HL-60 (cell line): ENCODE measurements at regions not wholly inside any gene's neighbourhood (a gene's known extent, or its start where the extent isn't known, plus 50 kb on each side); places are given as distances from the start of the nearest gene placed in this dataset.
"Not testable (repeated sequence)": the region's sequence is repeated elsewhere in the genome, so short reads cannot be mapped to it uniquely, and the experiment has no call there.

Experiments used
- DNase-seq, 2 experiments: peaks; one replicate each; pipeline ENCODE4 v3.0.0-alpha.2; 2010 to 2020; ENCODE audit warnings: low read depth in 1 of 2, low spot score in 1 of 2
- H3K27ac ChIP-seq: fragments of 250-450 bp; sonication (Bioruptor Pico); replicated peaks from 2 replicates; pipeline ENCODE4 v1.5.1; 2020; ENCODE audit warnings: mild to moderate bottlenecking, moderate library complexity
- H3K27me3 ChIP-seq: fragments of 250-450 bp; sonication (Bioruptor Pico); 2 replicates; pipeline ENCODE4 v1.5.1; 2021; ENCODE audit warnings: mild to moderate bottlenecking, moderate library complexity; ENCODE audit not compliant: insufficient read depth, poor library complexity, severe bottlenecking
- H3K4me3 ChIP-seq: replicated peaks from 2 replicates; pipeline ENCODE4 v1.5.1; 2011; ENCODE audit warnings: mild to moderate bottlenecking, control low read depth, low read length; ENCODE audit not compliant: insufficient read depth
- GABPA ChIP-seq: IDR thresholded peaks from 2 replicates; pipeline ENCODE4 v1.6.1; 2012; ENCODE audit warnings: low read depth
- POLR2AphosphoS5 ChIP-seq: IDR thresholded peaks from 2 replicates; pipeline ENCODE4 v1.6.1; 2012; ENCODE audit warnings: low read depth
- REST ChIP-seq: IDR thresholded peaks from 2 replicates; pipeline ENCODE4 v1.6.1; 2012; ENCODE audit warnings: low read depth; ENCODE audit not compliant: insufficient replicate concordance
- SPI1 ChIP-seq: IDR thresholded peaks from 2 replicates; pipeline ENCODE4 v1.6.1; 2012; ENCODE audit warnings: low read depth, mild to moderate bottlenecking, borderline replicate concordance
- TF ChIP-seq, protein P1 (sequence below): IDR thresholded peaks from one replicate; pipeline ENCODE4 v1.5.1; 2011; ENCODE audit warnings: low read length, control low read depth, inconsistent platforms; ENCODE audit not compliant: insufficient read depth

DNA sequence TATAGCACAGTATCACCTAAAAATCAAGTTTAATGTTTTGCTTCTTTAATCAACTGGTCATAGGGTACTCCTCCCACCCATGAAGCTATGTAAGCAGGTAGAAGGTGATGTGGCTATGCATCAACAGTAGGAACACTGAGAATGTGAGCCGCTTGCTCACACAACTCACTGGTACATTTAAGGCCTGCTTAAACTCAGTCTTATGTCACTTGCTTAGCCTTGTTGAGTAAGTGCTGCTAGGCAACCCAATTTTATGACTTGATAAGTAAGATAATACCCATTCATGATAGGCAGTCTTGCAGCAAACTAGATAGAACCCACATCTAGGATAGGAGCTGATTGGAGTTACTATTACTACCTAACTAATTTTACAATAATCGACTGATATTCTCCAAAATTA lies 70.0 kb upstream of the BMP4 start:
- Histone ChIP-seq H3K4me3 (no peak overlapping the region), H3K27me3 (no peaks in the 10 kb centered on the region), H3K27ac (no peak overlapping the region)
- no peak for DNase-seq
- TF ChIP-seq, protein P1, sequence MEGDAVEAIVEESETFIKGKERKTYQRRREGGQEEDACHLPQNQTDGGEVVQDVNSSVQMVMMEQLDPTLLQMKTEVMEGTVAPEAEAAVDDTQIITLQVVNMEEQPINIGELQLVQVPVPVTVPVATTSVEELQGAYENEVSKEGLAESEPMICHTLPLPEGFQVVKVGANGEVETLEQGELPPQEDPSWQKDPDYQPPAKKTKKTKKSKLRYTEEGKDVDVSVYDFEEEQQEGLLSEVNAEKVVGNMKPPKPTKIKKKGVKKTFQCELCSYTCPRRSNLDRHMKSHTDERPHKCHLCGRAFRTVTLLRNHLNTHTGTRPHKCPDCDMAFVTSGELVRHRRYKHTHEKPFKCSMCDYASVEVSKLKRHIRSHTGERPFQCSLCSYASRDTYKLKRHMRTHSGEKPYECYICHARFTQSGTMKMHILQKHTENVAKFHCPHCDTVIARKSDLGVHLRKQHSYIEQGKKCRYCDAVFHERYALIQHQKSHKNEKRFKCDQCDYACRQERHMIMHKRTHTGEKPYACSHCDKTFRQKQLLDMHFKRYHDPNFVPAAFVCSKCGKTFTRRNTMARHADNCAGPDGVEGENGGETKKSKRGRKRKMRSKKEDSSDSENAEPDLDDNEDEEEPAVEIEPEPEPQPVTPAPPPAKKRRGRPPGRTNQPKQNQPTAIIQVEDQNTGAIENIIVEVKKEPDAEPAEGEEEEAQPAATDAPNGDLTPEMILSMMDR = no peak
- TF ChIP-seq GABPA (no peak), SPI1 (no peak), POLR2AphosphoS5 (no peak), REST (no peak)

DNA sequence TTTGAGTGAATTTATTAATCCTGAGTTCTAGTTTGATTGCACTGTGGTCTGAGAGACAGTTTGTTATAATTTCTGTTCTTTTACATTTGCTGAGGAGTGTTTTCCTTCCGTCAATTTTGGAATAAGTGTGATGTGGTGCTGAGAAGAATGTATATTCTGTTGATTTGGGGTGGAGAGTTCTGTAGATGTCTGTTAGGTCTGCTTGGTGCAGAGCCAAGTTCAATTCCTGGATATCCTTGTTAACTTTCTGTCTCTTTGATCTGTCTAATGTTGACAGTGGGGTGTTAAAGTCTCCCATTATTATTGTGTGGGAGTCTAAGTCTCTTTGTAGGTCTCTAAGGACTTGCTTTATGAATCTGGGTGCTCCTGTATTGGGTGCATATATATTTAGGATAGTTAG lies 74.4 kb upstream of the BMP4 start:
- H3K4me3 ChIP-seq, H3K27ac ChIP-seq, DNase-seq, H3K27me3 ChIP-seq: not testable (repeated sequence)

DNA sequence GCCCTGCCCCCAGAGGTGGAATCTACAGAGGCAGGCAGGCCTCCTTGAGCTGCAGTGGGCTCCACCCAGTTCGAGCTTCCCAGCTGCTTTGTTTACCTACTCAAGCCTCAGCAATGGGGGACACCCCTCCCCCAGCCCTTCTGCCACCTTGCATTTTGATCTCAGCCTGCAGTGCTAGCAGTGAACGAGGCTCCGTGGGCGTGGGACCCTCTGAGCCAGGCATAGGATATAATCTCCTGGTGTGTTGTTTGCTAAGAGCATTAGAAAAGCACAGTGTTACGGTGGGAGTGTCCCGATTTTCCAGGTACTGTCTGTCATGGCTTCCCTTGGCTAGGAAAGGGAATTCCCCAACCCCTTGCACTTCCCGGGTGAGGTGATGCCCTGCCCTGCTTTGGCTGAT lies 76.7 kb upstream of the BMP4 start:
- DNase-seq, H3K4me3 ChIP-seq, H3K27ac ChIP-seq, H3K27me3 ChIP-seq: not testable (repeated sequence)

- Histone ChIP-seq H3K4me3 (no peak overlapping the region), H3K27ac (no peak overlapping the region), H3K27me3 (no peaks in the 10 kb centered on the region)
- no peak for DNase-seq
- TF ChIP-seq POLR2AphosphoS5 (no peak), REST (no peak), SPI1 (no peak), GABPA (no peak)
- TF ChIP-seq, protein P1 = no peak
Measured at GRCh38 chr14:54038724-54039123, 82.1 kb upstream of the BMP4 start.

- TF ChIP-seq REST (no peak), POLR2AphosphoS5 (no peak), SPI1 (no peak), GABPA (no peak)
- TF ChIP-seq, protein P1 = no peak
Measured at GRCh38 chr14:54039311-54039710, 82.7 kb upstream of the BMP4 start.

More at GRCh38 chr14:54039311-54039710, 82.7 kb upstream of the BMP4 start:
- Histone ChIP-seq H3K27ac (no peak overlapping the region), H3K4me3 (no peak overlapping the region), H3K27me3 (no peaks in the 10 kb centered on the region)
- no peak for DNase-seq
